GM12892 (cell line): ENCODE measurements at regions not wholly inside any gene's neighbourhood (a gene's known extent, or its start where the extent isn't known, plus 50 kb on each side); places are given as distances from the start of the nearest gene placed in this dataset.
"Not testable (repeated sequence)": the region's sequence is repeated elsewhere in the genome, so short reads cannot be mapped to it uniquely, and the experiment has no call there.

Source experiments
- DNase-seq: peaks from one replicate; pipeline ENCODE4 v3.0.0; 2011; ENCODE audit not compliant: insufficient read length
- FAIRE-seq: peaks from 2 replicates; lab custom pipeline; 2011; peaks lifted over from hg19 to GRCh38; lab: Jason Lieb, UNC
- POLR2A ChIP-seq: IDR thresholded peaks from 2 replicates; pipeline ENCODE4 v1.6.1; 2011; ENCODE audit warnings: low read depth, low read length, control low read depth
- POLR2AphosphoS5 ChIP-seq: IDR thresholded peaks from 2 replicates; pipeline ENCODE4 v1.6.1; 2011; ENCODE audit warnings: low read depth, low read length, control low read depth
- TAF1 ChIP-seq: IDR thresholded peaks from 2 replicates; pipeline ENCODE4 v1.6.1; 2011; ENCODE audit warnings: low read depth, mild to moderate bottlenecking, control low read depth, low read length, borderline replicate concordance

DNA sequence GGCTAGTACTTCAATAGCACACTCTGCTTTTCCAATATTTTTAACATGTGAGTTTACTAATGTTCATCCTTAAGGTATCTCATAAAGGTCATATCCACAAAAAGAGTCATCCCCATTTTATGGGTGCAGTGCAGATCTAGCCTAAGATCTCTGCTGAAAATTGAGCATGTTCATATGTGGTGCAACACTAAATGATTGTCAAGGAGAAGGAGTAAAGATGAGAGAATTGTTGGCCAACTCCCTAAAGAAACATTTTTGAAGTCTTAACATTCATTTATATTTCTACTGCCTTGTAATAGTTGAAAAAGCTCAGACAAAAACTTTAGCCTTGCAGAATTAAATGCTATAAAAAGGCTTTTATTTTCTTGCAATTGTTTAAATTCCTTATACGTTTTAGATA, 1159.6 kb downstream of the TBL1XR1 start:
- FAIRE-seq (no peak), DNase-seq (no peak)
- no peak for TF ChIP-seq POLR2A
- no peak for TF ChIP-seq POLR2AphosphoS5
- no peak for TF ChIP-seq TAF1

GRCh38 chr3:176032043-176032442, 1165.2 kb downstream of the TBL1XR1 start:
- FAIRE-seq: no peak
- TF ChIP-seq POLR2A: no peak
- no peak for TF ChIP-seq POLR2AphosphoS5
- TF ChIP-seq TAF1: no peak
- no peak for DNase-seq

DNA sequence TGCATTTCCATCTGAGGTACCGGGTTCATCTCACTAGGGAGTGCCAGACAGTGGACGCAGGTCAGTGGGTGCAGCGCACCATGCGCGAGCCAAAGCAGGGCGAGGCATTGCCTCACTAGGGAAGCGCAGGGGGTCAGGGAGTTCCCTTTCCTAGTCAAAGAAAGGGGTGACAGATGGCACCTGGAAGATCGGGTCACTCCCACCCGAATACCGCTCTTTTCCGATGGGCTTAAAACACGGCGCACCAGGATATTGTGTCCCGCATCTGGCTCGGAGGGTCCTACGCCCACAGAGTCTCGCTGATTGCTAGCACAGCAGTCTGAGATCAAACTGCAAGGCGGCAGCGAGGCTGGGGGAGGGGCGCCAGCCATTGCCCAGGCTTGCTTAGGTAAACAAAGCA, 1157.1 kb downstream of the NAALADL2 start:
- not testable (repeated sequence) for DNase-seq, FAIRE-seq

GRCh38 chr3:176015228-176015627, 1156.1 kb downstream of the NAALADL2 start:
- not testable (repeated sequence) for DNase-seq, FAIRE-seq

DNA sequence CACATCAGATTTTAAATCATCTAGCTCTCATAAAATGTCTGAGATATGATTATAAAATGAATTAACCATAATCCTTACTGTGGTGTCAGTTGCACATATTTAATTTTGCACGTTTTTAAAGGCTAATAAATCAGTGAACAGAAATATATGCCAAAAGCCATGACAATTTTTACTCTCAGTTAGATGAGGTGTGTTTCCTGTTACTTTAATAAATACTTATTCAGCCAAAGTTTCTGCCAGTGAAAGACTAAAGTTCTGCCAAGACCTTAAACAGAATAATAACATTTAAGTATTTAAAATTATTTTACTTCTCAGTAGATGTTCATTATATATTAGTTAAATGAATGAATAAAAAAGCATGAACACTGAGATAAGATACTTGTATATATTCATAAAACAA, 1150.1 kb downstream of the NAALADL2 start:
- TF ChIP-seq POLR2A (no peak), TAF1 (no peak), POLR2AphosphoS5 (no peak)
- DNase-seq (no peak), FAIRE-seq (no peak)

GRCh38 chr3:176005564-176005963, 1146.4 kb downstream of the NAALADL2 start:
- FAIRE-seq (no peak), DNase-seq (no peak)
- TF ChIP-seq POLR2A (no peak), POLR2AphosphoS5 (no peak), TAF1 (no peak)

GRCh38 chr3:175989161-175989560, 1130.0 kb downstream of the NAALADL2 start:
- no peak for TF ChIP-seq POLR2A
- no peak for TF ChIP-seq TAF1
- TF ChIP-seq POLR2AphosphoS5: no peak
- DNase-seq (no peak), FAIRE-seq (no peak)

- TF ChIP-seq POLR2AphosphoS5: no peak
- no peak for TF ChIP-seq TAF1
- no peak for TF ChIP-seq POLR2A
- no peak for FAIRE-seq
- DNase-seq: no peak
Measured at GRCh38 chr3:175988401-175988800, 1129.3 kb downstream of the NAALADL2 start.

DNA sequence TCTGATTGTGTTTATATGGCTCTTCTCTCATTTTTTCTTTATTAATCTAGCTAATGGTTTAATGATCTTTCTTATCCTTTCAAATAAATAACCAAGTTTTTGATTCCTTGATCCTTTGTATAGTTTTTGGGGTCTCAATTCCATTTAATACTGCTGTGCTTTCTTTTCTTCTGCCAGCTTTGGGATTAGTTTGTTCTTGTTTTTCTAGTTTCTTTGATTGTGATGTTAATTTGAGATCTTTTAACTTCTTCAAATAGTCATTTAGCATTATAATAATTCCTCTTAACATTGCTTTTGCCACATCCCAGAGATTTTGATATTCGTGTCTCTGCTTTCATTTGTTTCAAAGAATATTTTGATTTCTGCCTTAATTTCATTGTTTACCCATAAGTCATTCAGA, 1126.6 kb downstream of the NAALADL2 start:
- no peak for DNase-seq
- TF ChIP-seq TAF1 (no peak), POLR2AphosphoS5 (no peak), POLR2A (no peak)
- FAIRE-seq: no peak

GRCh38 chr3:175983379-175983778, 1124.2 kb downstream of the NAALADL2 start:
- TF ChIP-seq POLR2AphosphoS5 (no peak), POLR2A (no peak), TAF1 (no peak)
- no peak for DNase-seq
- FAIRE-seq: no peak

DNA sequence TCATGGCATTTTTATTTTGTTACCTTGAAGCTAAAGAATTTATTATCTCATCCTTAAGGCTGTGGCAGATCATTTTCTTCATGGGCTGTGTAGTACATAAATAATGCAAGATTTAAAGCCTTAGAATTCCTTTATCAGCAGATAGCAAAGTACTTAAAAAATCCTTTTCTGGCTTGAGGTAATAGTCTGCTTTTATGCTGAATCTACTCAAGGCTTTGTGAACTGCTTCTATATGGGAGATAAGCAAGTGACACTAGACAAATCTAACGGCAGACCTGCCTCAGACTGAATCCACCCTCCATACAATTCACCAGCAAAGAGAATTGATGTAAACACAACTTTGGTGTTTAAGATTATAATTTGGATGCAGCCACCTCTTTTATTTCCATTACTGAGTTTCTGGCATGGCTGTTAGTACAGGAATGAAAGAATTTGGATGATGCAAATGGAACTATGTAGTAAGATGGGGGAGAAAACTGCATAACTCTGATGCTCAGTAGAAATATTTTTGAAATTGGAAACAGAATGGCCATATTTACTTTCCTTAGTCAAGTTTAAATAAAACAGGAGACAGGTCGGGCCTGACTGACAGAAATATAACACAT, 1121.5 kb downstream of the NAALADL2 start:
- DNase-seq (no peak), FAIRE-seq (no peak)
- no peak for TF ChIP-seq TAF1
- no peak for TF ChIP-seq POLR2A
- TF ChIP-seq POLR2AphosphoS5: no peak

GRCh38 chr3:175977968-175978752, 1119.0 kb downstream of the NAALADL2 start:
- no peak for DNase-seq
- TF ChIP-seq POLR2AphosphoS5: no peak
- TF ChIP-seq POLR2A: no peak
- no peak for TF ChIP-seq TAF1
- no peak for FAIRE-seq

GRCh38 chr3:175969456-175969855, 1110.3 kb downstream of the NAALADL2 start:
- no peak for FAIRE-seq
- TF ChIP-seq POLR2A (no peak), TAF1 (no peak), POLR2AphosphoS5 (no peak)
- no peak for DNase-seq

DNA sequence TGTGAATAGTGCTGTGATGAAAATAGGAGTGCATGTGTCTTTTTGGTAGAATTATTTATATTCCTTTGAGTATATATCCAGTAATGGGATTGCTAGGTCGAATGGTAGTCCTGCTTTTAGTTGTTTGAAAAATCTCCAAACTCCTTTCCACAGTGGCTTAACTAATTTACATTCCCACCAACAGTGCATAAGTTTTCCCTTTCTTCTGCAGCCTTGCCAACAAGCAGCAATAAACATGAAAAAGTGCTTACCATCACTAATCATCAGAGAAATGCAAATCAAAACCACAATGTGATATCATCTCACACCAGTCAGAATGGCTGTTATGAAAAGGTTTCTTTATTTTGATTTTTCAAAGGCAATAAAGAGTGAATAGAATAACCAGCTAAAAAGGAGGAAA, 1105.9 kb downstream of the NAALADL2 start:
- TF ChIP-seq POLR2A (no peak), TAF1 (no peak), POLR2AphosphoS5 (no peak)
- DNase-seq: no peak
- no peak for FAIRE-seq
